Stimulated activated CD4-positive, alpha-beta T cell treated with anti-CD3 and anti-CD28 coated beads, Interleukin-15, amount 100 ng/mL, for 24 hours (primary cell): ENCODE measurements at regions not wholly inside any gene's neighbourhood (a gene's known extent, or its start where the extent isn't known, plus 50 kb on each side); places are given as distances from the start of the nearest gene placed in this dataset.

Experiments
- DNase-seq: peaks from one replicate; pipeline ENCODE4 v3.0.0-alpha.2; 2020

DNA sequence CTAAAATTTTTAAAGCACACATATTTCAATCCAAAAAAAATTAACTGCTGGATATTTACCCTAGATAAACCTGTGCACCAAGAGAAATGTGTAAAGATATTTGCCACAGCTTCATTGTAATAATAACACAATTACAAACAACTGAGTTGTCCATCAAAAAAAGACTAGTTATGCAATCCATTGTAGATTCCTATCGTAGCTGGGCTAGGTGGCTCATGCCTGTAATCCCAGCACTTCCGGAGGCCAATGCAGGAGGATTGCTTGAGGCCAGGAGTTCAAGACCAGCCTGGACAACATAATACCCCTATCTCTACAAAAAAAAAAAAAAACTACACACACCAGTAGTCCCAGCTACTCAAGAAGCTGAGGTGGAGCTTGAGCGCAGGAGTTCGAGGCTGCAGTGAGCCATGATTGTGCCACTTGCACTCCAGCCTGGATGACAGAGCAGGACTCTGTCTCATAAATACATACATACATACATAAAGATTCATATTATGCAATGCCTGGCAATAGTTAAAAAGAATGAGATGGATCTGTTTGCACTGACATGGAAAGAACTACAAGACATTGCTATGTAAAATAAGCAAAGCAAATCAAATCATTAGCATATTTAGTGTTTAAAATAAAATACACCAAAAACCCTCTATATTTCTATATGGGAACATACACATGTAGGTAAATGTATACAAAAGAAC, 56.5 kb upstream of the CCDC28A start:
- no peak for DNase-seq

DNA sequence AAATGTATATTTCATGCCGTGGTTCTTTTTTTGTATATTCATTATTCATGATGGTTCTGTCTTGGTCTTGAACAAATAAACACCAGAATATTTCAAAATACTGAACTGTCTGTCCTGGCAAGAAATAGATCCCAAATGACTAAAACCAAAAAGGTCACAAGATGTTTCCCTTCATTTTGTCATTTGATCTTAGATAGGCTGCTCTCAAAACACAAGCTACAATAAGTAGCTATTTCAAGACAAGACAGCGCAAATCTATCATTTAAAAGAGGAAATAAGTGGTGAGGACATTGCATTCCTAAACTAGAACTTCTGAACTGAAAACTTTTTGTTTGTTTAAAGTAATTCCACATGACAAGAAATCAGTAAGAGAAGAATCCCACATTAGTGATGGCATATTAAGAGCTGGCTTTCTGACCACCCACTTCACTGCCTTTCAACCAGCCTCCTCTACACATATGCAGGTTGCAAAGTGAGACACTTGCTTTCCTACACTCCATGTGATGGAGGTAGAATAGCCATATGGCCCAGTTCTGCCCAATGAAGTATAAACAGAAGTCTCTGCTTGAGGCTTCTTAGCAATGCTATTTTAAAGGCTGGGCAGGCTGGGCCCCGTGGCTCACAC, 54.4 kb upstream of the CCDC28A start:
- no peak for DNase-seq

DNA sequence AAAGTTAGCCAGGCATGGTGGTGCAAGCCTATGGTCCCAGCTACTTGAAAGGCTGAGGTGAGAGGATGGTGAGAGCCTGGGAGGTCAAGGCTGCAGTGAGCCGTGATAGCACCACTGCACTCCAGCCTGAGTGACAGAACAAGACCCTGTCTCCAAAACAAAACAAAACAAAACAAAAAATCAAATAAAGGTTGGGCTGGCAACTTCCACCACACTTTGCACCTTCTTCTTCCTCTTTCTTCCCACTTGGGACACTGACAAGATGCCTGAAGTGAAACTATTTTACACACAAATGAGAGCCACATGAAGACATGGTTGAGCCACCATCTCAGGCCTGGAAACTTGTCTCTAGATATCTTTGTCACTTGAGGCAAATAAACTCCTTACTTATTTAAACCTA, 53.8 kb upstream of the CCDC28A start:
- no peak for DNase-seq

GRCh38 chr6:138722425-138723371, 50.9 kb upstream of the CCDC28A start:
- no peak for DNase-seq
